HPDE6-E6E7 (cell line): ENCODE measurements at regions not wholly inside any gene's neighbourhood (a gene's known extent, or its start where the extent isn't known, plus 50 kb on each side); places are given as distances from the start of the nearest gene placed in this dataset.

Experiments used
- DNase-seq: peaks from one replicate; pipeline ENCODE4 v3.0.0; 2011; ENCODE audit warnings: missing footprints; ENCODE audit errors: extremely low spot score

DNA sequence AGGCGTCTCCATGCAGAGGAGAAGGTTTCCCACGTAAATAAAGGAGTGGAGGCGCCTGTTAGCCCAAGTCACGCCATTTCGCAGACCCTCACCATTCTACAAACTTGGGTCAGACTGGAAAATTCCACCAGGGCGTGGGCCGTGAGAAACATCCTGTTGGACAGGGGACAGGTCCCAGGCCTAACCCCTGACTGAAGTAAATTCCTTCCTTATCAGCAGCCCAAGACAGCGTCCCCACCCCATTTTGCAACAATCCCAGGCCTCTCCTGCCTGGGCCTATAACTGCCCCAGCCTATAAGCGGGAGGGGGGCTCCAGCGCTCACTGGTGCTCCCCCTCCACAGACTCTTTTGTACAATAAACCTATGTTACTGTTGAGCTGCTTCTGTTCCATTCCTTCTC is 57.3 kb upstream of the CBLN2 start:
- no peak for DNase-seq
